ENCODE measurements at regions not wholly inside any gene's neighbourhood (a gene's known extent, or its start where the extent isn't known, plus 50 kb on each side); places are given as distances from the start of the nearest gene placed in this dataset.

DNA sequence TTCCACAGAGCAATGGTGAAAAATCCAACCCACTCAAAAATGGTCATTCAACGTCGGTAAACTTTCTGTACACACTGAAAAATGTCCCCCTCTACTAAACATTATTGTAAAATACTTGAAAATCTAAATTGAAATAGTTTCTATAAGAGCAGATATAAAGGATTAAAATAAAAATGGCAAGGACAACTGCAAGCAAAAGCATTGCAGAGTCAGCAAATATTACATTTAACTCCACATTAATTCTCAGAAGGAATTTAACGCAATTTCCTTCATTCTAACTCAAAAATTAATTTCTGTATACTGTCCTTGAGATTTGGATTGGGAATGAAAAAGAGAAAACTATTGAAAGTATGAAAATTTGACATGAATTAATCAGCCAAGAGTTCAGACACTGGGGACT is 64.4 kb upstream of the SSBP2 start:
- Histone ChIP-seq H3K4me3 (no peak overlapping the region), H3K4me2 (no peak overlapping the region), H4K20me1 (ENCODE audit: insufficient read depth) (no peaks in the 10 kb centered on the region), H3K36me3 (ENCODE audit: low read depth) (no peaks in the 10 kb centered on the region), H3K27me3 (ENCODE audit: insufficient read depth, low read depth) (no peaks in the 10 kb centered on the region), H3K27ac (no peak overlapping the region), H3K79me2 (ENCODE audit: low read depth) (no peaks in the 10 kb centered on the region), H3K4me1 (replicated peaks; ENCODE audit: insufficient read depth) (peaks cover 15% of the 10 kb centered on the region), H2AFZ (no peak overlapping the region; the same call in 1 of the 2 replicates), H3K9me3 (ENCODE audit: insufficient read depth, low read depth) (peaks cover 5% of the 10 kb centered on the region), H3F3A (ENCODE audit: insufficient read depth, low read depth) (peaks cover 14% of the 10 kb centered on the region), H3K9me2 (ENCODE audit: insufficient read depth) (peaks cover 6% of the 10 kb centered on the region; the same call in 1 of the 2 replicates)
- DNase-seq = no peak
- TF ChIP-seq, protein P1, sequence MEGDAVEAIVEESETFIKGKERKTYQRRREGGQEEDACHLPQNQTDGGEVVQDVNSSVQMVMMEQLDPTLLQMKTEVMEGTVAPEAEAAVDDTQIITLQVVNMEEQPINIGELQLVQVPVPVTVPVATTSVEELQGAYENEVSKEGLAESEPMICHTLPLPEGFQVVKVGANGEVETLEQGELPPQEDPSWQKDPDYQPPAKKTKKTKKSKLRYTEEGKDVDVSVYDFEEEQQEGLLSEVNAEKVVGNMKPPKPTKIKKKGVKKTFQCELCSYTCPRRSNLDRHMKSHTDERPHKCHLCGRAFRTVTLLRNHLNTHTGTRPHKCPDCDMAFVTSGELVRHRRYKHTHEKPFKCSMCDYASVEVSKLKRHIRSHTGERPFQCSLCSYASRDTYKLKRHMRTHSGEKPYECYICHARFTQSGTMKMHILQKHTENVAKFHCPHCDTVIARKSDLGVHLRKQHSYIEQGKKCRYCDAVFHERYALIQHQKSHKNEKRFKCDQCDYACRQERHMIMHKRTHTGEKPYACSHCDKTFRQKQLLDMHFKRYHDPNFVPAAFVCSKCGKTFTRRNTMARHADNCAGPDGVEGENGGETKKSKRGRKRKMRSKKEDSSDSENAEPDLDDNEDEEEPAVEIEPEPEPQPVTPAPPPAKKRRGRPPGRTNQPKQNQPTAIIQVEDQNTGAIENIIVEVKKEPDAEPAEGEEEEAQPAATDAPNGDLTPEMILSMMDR (conservative IDR thresholded peaks at IDR 0.05) = no peak
- TF ChIP-seq EZH2 (IDR thresholded peaks at IDR 0.05; ENCODE audit: low read depth) = no peak
- CTCF ChIA-PET = no interaction called here
- no TSS peak for BruUV-seq (replicated peaks)
- POLR2A ChIA-PET (ENCODE audit: unreplicated experiment) = no interaction called here
- intact Hi-C loops (cut with micrococcal nuclease; ENCODE audit: unreplicated experiment) = no loop called here

DNA sequence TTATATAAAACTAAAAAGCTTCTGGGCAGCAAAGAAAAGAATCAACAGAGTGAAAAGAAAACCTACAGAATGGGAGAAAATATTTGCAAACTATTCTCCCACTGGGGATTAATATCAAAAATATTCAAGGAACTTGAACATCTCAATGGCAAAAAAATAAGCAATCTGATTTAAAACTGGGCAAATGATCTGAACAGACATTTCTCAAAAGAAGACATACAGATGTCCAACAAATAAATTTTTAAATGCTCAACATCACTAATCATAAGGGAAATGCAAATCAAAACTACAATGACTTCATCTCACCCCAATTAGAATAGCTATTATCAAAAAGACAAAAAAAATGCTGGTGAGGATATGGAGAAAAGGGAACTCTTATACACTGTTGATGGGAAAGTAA is 57.2 kb upstream of the SSBP2 start:
- Histone ChIP-seq H3K4me3 (no peak overlapping the region), H3K79me2 (ENCODE audit: low read depth) (no peaks in the 10 kb centered on the region), H3K27ac (no peak overlapping the region), H4K20me1 (ENCODE audit: insufficient read depth) (no peaks in the 10 kb centered on the region), H3K36me3 (ENCODE audit: low read depth) (no peaks in the 10 kb centered on the region), H3K4me1 (replicated peaks; ENCODE audit: insufficient read depth) (no peaks in the 10 kb centered on the region), H3K4me2 (no peak overlapping the region), H2AFZ (no peak overlapping the region), H3K9me2 (ENCODE audit: insufficient read depth) (no peaks in the 10 kb centered on the region; the same call in 1 of the 2 replicates), H3K27me3 (ENCODE audit: insufficient read depth, low read depth) (no peaks in the 10 kb centered on the region), H3K9me3 (ENCODE audit: insufficient read depth, low read depth) (peaks cover 8% of the 10 kb centered on the region; the same call in 1 of the 2 replicates), H3F3A (ENCODE audit: insufficient read depth, low read depth) (no peaks in the 10 kb centered on the region)
- TF ChIP-seq, protein P1 (conservative IDR thresholded peaks at IDR 0.05) = no peak
- TF ChIP-seq EZH2 (IDR thresholded peaks at IDR 0.05; ENCODE audit: low read depth) = no peak
- no TSS peak for BruUV-seq (replicated peaks)
- POLR2A ChIA-PET (ENCODE audit: unreplicated experiment) = no interaction called here
- DNase-seq = no peak
- intact Hi-C loops (cut with micrococcal nuclease; ENCODE audit: unreplicated experiment) = no loop called here
- CTCF ChIA-PET = no interaction called here

DNA sequence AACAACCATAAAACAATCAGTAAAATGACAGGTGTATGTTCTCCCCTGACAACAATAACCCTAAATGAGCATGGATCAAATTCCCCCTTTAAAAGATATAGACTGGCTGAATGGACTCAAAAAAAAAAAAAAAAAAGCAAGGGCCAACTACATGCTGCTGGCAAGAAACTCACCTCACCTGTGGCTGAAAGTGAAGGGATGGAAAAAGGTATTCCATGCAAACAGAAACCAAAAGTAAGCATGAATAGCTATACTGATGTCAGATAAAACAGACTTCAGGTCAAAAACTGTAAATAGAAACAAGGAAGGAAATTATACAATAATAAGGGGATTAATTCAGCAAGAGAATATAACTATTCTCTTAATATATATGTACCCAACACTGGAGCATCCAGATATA is 54.2 kb upstream of the SSBP2 start:
- peaks cover 17% of the 10 kb centered on the region for H3K4me1 ChIP-seq (replicated peaks; ENCODE audit: insufficient read depth)
- peaks cover 10% of the 10 kb centered on the region; the same call in 1 of the 2 replicates for H3F3A ChIP-seq (ENCODE audit: insufficient read depth, low read depth)
- no peak overlapping the region for H3K4me2 ChIP-seq
- BruUV-seq (replicated peaks) = no TSS peak
- H3K27ac ChIP-seq = no peak overlapping the region
- DNase-seq = no peak
- no peaks in the 10 kb centered on the region for H3K36me3 ChIP-seq (ENCODE audit: low read depth)
- intact Hi-C loops (cut with micrococcal nuclease; ENCODE audit: unreplicated experiment) = no loop called here
- H3K79me2 ChIP-seq (ENCODE audit: low read depth) = no peaks in the 10 kb centered on the region
- no peak overlapping the region for H3K4me3 ChIP-seq
- POLR2A ChIA-PET (ENCODE audit: unreplicated experiment) = interaction anchor here (0.7 kb wide), 1 partner anchor 9 kb away, joined by 29 read pairs; no protein-coding TSS in a partner anchor
- H3K9me3 ChIP-seq (ENCODE audit: insufficient read depth, low read depth) = peaks cover 8% of the 10 kb centered on the region; the same call in 1 of the 2 replicates
- H4K20me1 ChIP-seq (ENCODE audit: insufficient read depth) = no peaks in the 10 kb centered on the region
- no peak for TF ChIP-seq EZH2 (IDR thresholded peaks at IDR 0.05; ENCODE audit: low read depth)
- TF ChIP-seq, protein P1 (conservative IDR thresholded peaks at IDR 0.05) = no peak
- H2AFZ ChIP-seq = no peak overlapping the region
- CTCF ChIA-PET = no interaction called here
- no peaks in the 10 kb centered on the region for H3K27me3 ChIP-seq (ENCODE audit: insufficient read depth, low read depth)
- H3K9me2 ChIP-seq (ENCODE audit: insufficient read depth) = no peaks in the 10 kb centered on the region; the same call in 1 of the 2 replicates

Data from PC-9 (cell line).